ENCODE measurements at regions not wholly inside any gene's neighbourhood (a gene's known extent, or its start where the extent isn't known, plus 50 kb on each side); places are given as distances from the start of the nearest gene placed in this dataset.

DNA sequence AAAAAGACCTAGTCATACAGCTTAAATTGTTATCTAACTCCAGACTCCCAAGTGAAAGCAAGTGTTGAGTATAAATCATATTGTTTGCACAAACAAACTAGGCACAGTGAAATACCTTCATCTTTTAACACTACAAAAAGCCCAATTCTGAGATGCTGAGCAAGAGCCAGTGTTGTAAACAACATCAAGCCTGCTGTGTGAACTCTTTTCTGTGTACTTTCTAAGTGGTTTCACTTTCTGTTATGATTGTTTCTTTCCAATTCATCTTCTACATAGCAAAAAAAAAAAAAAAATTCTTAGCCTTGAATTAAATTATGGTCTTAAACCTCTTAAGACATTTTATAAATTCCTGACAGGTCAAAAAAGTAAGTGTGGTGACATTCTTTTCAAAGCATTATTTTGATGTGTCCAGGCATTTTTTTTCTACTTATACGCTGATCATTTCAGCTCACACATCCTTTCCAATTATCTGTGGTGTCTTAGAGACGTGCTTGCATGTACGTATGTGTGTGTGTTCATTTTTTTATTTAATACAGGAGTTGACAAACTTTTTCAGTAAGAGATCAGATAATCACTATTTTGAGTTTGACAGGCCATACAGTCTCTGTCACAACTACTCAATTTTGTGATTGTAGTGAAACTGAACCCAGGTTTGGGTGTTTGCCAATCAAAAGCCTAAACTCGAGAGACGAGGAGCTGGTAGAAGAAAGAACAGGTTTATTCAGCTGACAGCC, 556.1 kb downstream of the CDH9 start:
- TF ChIP-seq, protein P1, sequence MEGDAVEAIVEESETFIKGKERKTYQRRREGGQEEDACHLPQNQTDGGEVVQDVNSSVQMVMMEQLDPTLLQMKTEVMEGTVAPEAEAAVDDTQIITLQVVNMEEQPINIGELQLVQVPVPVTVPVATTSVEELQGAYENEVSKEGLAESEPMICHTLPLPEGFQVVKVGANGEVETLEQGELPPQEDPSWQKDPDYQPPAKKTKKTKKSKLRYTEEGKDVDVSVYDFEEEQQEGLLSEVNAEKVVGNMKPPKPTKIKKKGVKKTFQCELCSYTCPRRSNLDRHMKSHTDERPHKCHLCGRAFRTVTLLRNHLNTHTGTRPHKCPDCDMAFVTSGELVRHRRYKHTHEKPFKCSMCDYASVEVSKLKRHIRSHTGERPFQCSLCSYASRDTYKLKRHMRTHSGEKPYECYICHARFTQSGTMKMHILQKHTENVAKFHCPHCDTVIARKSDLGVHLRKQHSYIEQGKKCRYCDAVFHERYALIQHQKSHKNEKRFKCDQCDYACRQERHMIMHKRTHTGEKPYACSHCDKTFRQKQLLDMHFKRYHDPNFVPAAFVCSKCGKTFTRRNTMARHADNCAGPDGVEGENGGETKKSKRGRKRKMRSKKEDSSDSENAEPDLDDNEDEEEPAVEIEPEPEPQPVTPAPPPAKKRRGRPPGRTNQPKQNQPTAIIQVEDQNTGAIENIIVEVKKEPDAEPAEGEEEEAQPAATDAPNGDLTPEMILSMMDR (IDR thresholded peaks at IDR 0.05) = no peak
- H3K27me3 Mint-ChIP-seq (ENCODE audit: insufficient read depth) = no peaks in the 10 kb centered on the region
- no peak overlapping the region; the same call in 1 of the 2 replicates for H3K4me3 Mint-ChIP-seq
- H3K27ac Mint-ChIP-seq = no peak overlapping the region
- no peaks in the 10 kb centered on the region for H3K4me1 Mint-ChIP-seq (ENCODE audit: low read depth)
- H3K9me3 Mint-ChIP-seq = peaks cover 9% of the 10 kb centered on the region
- H3K36me3 Mint-ChIP-seq (ENCODE audit: low read depth) = no peaks in the 10 kb centered on the region
- no peak for DNase-seq

- Mint-ChIP-seq H3K4me1 (ENCODE audit: low read depth) (no peaks in the 10 kb centered on the region), H3K9me3 (peaks cover 11% of the 10 kb centered on the region), H3K27ac (no peak overlapping the region), H3K27me3 (ENCODE audit: insufficient read depth) (no peaks in the 10 kb centered on the region), H3K4me3 (no peak overlapping the region), H3K36me3 (ENCODE audit: low read depth) (0 out of 2 replicates have a peak, but pooled peaks cover 9% of the 10 kb centered on the region)
- DNase-seq = no peak
- TF ChIP-seq, protein P1 (IDR thresholded peaks at IDR 0.05) = no peak
Observed at GRCh38 chr5:26470439-26470838, 567.9 kb downstream of the CDH9 start.

DNA sequence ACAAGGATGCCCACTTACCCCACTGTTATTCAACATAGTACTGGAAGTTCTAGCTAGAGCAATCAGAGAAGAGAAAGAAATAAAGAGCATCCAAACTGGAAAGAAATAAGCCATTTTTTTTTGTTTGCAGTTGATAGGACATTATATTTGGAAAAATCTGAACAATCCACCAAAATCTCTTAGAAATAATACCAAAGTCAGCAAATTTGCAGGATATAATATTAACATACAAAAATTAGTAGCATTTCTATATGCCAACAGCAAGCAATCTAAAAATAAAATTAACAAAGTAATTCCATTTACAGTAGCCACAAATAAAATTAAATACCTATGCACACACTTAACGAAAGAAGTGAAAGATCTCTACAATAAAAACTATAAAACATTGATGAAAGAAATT, 599.3 kb downstream of the CDH9 start:
- H3K4me3 Mint-ChIP-seq = no peak overlapping the region
- no peak overlapping the region for H3K27ac Mint-ChIP-seq
- H3K4me1 Mint-ChIP-seq (ENCODE audit: low read depth) = no peaks in the 10 kb centered on the region
- no peaks in the 10 kb centered on the region; the same call in 1 of the 2 replicates for H3K27me3 Mint-ChIP-seq (ENCODE audit: insufficient read depth)
- H3K36me3 Mint-ChIP-seq (ENCODE audit: low read depth) = no peaks in the 10 kb centered on the region; the same call in 1 of the 2 replicates
- no peak for DNase-seq
- TF ChIP-seq, protein P1 (IDR thresholded peaks at IDR 0.05) = no peak
- peaks cover 35% of the 10 kb centered on the region for H3K9me3 Mint-ChIP-seq

GRCh38 chr5:26434688-26435087, 603.7 kb downstream of the CDH9 start:
- TF ChIP-seq, protein P1 (IDR thresholded peaks at IDR 0.05) = no peak
- DNase-seq = no peak
- peaks cover 41% of the 10 kb centered on the region for H3K9me3 Mint-ChIP-seq
- H3K27ac Mint-ChIP-seq = no peak overlapping the region
- H3K4me3 Mint-ChIP-seq = no peak overlapping the region
- H3K36me3 Mint-ChIP-seq (ENCODE audit: low read depth) = no peaks in the 10 kb centered on the region; the same call in 1 of the 2 replicates
- no peaks in the 10 kb centered on the region for H3K27me3 Mint-ChIP-seq (ENCODE audit: insufficient read depth)
- no peaks in the 10 kb centered on the region for H3K4me1 Mint-ChIP-seq (ENCODE audit: low read depth)

DNA sequence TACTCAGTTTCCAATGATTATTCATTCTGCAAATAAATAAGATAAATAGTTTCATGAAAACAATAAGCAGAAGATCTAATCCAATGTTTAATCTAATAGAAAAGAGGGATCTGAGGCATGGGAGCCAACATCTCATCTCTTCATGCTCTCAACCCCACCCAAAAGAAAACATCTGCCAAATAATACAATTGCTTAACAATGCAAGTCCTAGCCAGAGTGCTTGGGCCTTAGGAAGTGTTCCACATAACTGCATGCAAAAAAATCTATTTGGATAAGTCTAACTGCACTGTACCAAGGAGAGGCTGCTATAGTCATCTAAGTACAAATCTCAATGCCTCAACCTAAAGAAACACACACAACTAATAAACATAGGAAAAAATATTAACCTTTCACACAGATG, 606.0 kb downstream of the CDH9 start:
- no peak for DNase-seq
- H3K27ac Mint-ChIP-seq = no peak overlapping the region
- no peaks in the 10 kb centered on the region; the same call in 1 of the 2 replicates for H3K36me3 Mint-ChIP-seq (ENCODE audit: low read depth)
- no peak overlapping the region for H3K4me3 Mint-ChIP-seq
- TF ChIP-seq, protein P1 (IDR thresholded peaks at IDR 0.05) = no peak
- H3K9me3 Mint-ChIP-seq = peaks cover 35% of the 10 kb centered on the region
- no peaks in the 10 kb centered on the region for H3K27me3 Mint-ChIP-seq (ENCODE audit: insufficient read depth)
- H3K4me1 Mint-ChIP-seq (ENCODE audit: low read depth) = no peaks in the 10 kb centered on the region

All from HFFc6 (cell line).